Suprapubic skin (tissue), 3 donors: ENCODE measurements at regions not wholly inside any gene's neighbourhood (a gene's known extent, or its start where the extent isn't known, plus 50 kb on each side); places are given as distances from the start of the nearest gene placed in this dataset.
"Not testable (repeated sequence)": the region's sequence is repeated elsewhere in the genome, so short reads cannot be mapped to it uniquely, and the experiment has no call there.

Experiments used
- POLR2AphosphoS5 ChIP-seq, 3 donors: sonication (generic); formaldehyde crosslinking; IDR thresholded peaks; one replicate each; pipeline ENCODE4 v1.6.1; 2017; ENCODE audit warnings: antibody characterized with exemption in 3 of 3
- TF ChIP-seq, protein P1 (sequence below), 2 donors: fragments of 200-600 bp in 1 of 2; fragments of 450-650 bp in 1 of 2; sonication (generic) in 1 of 2; IDR thresholded peaks; one replicate each; pipeline ENCODE4 v1.5.1; 2016 to 2019; ENCODE audit warnings: antibody characterized with exemption in 2 of 2, mild to moderate bottlenecking in 1 of 2, moderate library complexity in 1 of 2

- TF ChIP-seq, protein P1, sequence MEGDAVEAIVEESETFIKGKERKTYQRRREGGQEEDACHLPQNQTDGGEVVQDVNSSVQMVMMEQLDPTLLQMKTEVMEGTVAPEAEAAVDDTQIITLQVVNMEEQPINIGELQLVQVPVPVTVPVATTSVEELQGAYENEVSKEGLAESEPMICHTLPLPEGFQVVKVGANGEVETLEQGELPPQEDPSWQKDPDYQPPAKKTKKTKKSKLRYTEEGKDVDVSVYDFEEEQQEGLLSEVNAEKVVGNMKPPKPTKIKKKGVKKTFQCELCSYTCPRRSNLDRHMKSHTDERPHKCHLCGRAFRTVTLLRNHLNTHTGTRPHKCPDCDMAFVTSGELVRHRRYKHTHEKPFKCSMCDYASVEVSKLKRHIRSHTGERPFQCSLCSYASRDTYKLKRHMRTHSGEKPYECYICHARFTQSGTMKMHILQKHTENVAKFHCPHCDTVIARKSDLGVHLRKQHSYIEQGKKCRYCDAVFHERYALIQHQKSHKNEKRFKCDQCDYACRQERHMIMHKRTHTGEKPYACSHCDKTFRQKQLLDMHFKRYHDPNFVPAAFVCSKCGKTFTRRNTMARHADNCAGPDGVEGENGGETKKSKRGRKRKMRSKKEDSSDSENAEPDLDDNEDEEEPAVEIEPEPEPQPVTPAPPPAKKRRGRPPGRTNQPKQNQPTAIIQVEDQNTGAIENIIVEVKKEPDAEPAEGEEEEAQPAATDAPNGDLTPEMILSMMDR (IDR thresholded peaks at IDR 0.05): not testable (repeated sequence)
- not testable (repeated sequence) for TF ChIP-seq POLR2AphosphoS5 (IDR thresholded peaks at IDR 0.05)
Observed at GRCh38 chrX:3972104-3972858, 258.8 kb upstream of the PRKX start.
